ENCODE measurements at regions not wholly inside any gene's neighbourhood (a gene's known extent, or its start where the extent isn't known, plus 50 kb on each side); places are given as distances from the start of the nearest gene placed in this dataset.

DNA sequence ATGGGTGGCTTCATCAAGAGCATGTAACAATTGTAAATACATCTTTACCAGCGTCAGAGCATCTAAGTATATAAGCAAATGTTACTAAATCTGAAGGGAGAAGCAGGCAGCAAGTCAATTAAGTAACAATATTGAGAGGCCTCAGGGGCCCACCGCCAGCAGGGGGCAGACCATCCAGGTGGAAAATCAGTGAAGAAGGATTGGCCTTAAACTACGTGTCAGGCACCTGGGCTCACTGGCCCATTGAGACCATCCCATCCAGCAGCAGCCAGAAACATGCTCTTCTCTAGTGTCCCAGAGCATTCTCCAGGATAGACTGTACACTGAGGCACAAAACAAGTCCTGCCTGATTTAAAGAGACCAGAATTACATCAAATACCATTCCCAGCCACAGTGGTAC, 96.2 kb upstream of the SNTG2 start:
- Histone ChIP-seq H3K79me2 (ENCODE audit: control insufficient read depth, insufficient read depth, low read length, poor library complexity) (no peaks in the 10 kb centered on the region), H3K4me2 (ENCODE audit: low read length) (no peak overlapping the region), H3K9me3 (ENCODE audit: insufficient read depth, low read depth, low read length) (peaks cover 3% of the 10 kb centered on the region), H3K79me1 (ENCODE audit: low read length) (no peaks in the 10 kb centered on the region), H3K14ac (ENCODE audit: low read length) (no peak overlapping the region), H3K18ac (ENCODE audit: low read length) (no peak overlapping the region), H2BK12ac (ENCODE audit: low read length) (no peak overlapping the region), H3K4me3 (ENCODE audit: low read depth, low read length) (no peak overlapping the region), H4K12ac (ENCODE audit: low read depth, low read length) (no peak overlapping the region), H4K91ac (ENCODE audit: low read depth, low read length) (no peak overlapping the region), H3K4ac (ENCODE audit: low read depth, low read length) (no peak overlapping the region), H2AFZ (ENCODE audit: insufficient read depth, low read length, poor library complexity) (no peak overlapping the region), H3K4me1 (ENCODE audit: control insufficient read depth in 1 of 2, insufficient read depth in 2 of 2, low read length in 2 of 2) (no peaks in the 10 kb centered on the region), H3K23ac (ENCODE audit: low read length) (no peak overlapping the region), H2AK5ac (ENCODE audit: low read length) (no peak overlapping the region), H3K36me3 (ENCODE audit: control insufficient read depth in 1 of 2, insufficient read depth in 2 of 2, low read length in 2 of 2) (no peaks in the 10 kb centered on the region), H3K27me3 (ENCODE audit: insufficient read depth, low read length) (no peaks in the 10 kb centered on the region), H3K9ac (ENCODE audit: low read length) (no peak overlapping the region), H2BK120ac (ENCODE audit: insufficient read depth, low read length, poor library complexity) (no peak overlapping the region), H4K8ac (ENCODE audit: low read depth, low read length) (no peak overlapping the region), H3K27ac (ENCODE audit: low read depth, low read length) (no peak overlapping the region), H2BK5ac (ENCODE audit: low read depth, low read length, poor library complexity) (no peak overlapping the region)
- WGBS (ENCODE audit: extremely low coverage, insufficient coverage, insufficient read length) = no CpG with 5 or more reads among the region's 3 CpGs
- peak in 1 of 2 donors; percentile 60 for DNase-seq

DNA sequence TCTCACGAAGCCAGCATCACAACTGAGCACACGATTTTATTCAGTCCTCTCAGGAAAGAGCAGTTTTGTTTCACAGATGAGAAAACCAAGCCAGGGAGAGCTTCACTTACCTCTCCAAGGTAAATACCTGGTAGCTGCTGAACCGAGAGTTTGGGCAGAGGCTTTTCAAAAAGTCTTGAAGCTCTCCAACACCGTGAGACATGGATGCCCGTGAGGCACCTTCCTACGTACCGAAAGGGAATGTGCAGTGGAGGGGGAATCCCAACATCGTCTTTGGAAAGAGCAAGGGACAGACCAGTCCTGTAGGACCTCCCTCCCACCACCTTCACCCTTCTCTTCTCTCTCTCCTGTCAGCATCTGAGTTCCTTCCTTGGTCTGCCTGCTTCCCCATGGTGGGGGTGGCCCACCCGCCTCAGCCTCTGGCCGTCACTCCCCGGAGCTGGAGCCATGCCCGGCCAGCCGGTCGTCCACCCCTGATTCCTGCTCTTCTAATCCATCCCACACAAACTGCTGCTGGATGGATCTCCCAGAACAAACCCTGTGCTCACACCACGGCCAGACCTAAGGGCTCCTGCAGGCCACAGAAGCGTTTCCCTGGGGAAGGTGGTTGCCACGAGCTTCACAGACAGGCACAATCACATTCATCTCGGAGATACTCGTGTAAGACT, 97.3 kb upstream of the SNTG2 start:
- Histone ChIP-seq H2AFZ (ENCODE audit: insufficient read depth, low read length, poor library complexity) (no peak overlapping the region), H3K79me1 (ENCODE audit: low read length) (no peaks in the 10 kb centered on the region), H3K27ac (ENCODE audit: low read depth, low read length) (no peak overlapping the region), H3K4me2 (ENCODE audit: low read length) (no peak overlapping the region), H3K36me3 (ENCODE audit: control insufficient read depth in 1 of 2, insufficient read depth in 2 of 2, low read length in 2 of 2) (no peaks in the 10 kb centered on the region), H3K23ac (ENCODE audit: low read length) (no peak overlapping the region), H4K12ac (ENCODE audit: low read depth, low read length) (no peak overlapping the region), H3K14ac (ENCODE audit: low read length) (no peak overlapping the region), H2AK5ac (ENCODE audit: low read length) (no peak overlapping the region), H3K4ac (ENCODE audit: low read depth, low read length) (no peak overlapping the region), H4K8ac (ENCODE audit: low read depth, low read length) (no peak overlapping the region), H3K27me3 (ENCODE audit: insufficient read depth, low read length) (no peaks in the 10 kb centered on the region), H3K4me1 (ENCODE audit: control insufficient read depth in 1 of 2, insufficient read depth in 2 of 2, low read length in 2 of 2) (no peaks in the 10 kb centered on the region), H2BK5ac (ENCODE audit: low read depth, low read length, poor library complexity) (no peak overlapping the region), H2BK12ac (ENCODE audit: low read length) (no peak overlapping the region), H3K9ac (ENCODE audit: low read length) (no peak overlapping the region), H4K91ac (ENCODE audit: low read depth, low read length) (no peak overlapping the region), H2BK120ac (ENCODE audit: insufficient read depth, low read length, poor library complexity) (no peak overlapping the region), H3K4me3 (ENCODE audit: low read depth, low read length) (no peak overlapping the region), H3K9me3 (ENCODE audit: insufficient read depth, low read depth, low read length) (peaks cover 3% of the 10 kb centered on the region), H3K79me2 (ENCODE audit: control insufficient read depth, insufficient read depth, low read length, poor library complexity) (no peaks in the 10 kb centered on the region), H3K18ac (ENCODE audit: low read length) (no peak overlapping the region)
- no peak for DNase-seq
- no CpG with 5 or more reads among the region's 19 CpGs for WGBS (ENCODE audit: extremely low coverage, insufficient coverage, insufficient read length)

DNA sequence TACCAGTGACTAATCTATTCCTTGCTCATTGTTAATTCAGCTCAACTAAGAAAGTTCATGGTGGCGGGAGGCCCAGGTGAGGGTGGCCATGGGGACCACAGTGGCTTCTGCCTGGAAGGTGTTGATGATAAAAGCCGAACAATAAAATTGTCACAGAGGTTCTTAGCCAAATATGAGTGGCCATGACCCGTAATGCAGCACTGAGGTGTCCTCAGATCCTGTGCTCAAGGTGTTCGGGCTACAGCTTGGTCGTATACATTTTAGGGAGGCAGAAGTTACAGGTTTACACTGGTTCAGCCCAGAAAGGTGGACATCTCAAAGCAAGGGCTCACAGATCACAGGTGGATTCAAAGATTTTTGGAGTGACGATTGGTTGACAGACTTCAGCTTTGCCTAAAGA, 98.5 kb upstream of the SNTG2 start:
- Histone ChIP-seq H3K27ac (ENCODE audit: low read depth, low read length) (no peak overlapping the region), H3K18ac (ENCODE audit: low read length) (no peak overlapping the region), H3K27me3 (ENCODE audit: insufficient read depth, low read length) (no peaks in the 10 kb centered on the region), H4K91ac (ENCODE audit: low read depth, low read length) (no peak overlapping the region), H2AFZ (ENCODE audit: insufficient read depth, low read length, poor library complexity) (no peak overlapping the region), H3K4me1 (ENCODE audit: control insufficient read depth in 1 of 2, insufficient read depth in 2 of 2, low read length in 2 of 2) (no peaks in the 10 kb centered on the region), H2BK120ac (ENCODE audit: insufficient read depth, low read length, poor library complexity) (no peak overlapping the region), H2BK5ac (ENCODE audit: low read depth, low read length, poor library complexity) (no peak overlapping the region), H3K4me2 (ENCODE audit: low read length) (no peak overlapping the region), H2BK12ac (ENCODE audit: low read length) (no peak overlapping the region), H3K4ac (ENCODE audit: low read depth, low read length) (no peak overlapping the region), H3K9ac (ENCODE audit: low read length) (no peak overlapping the region), H3K36me3 (ENCODE audit: control insufficient read depth in 1 of 2, insufficient read depth in 2 of 2, low read length in 2 of 2) (no peaks in the 10 kb centered on the region), H2AK5ac (ENCODE audit: low read length) (no peak overlapping the region), H3K79me1 (ENCODE audit: low read length) (no peaks in the 10 kb centered on the region), H4K12ac (ENCODE audit: low read depth, low read length) (no peak overlapping the region), H3K4me3 (ENCODE audit: low read depth, low read length) (no peak overlapping the region), H3K23ac (ENCODE audit: low read length) (no peak overlapping the region), H4K8ac (ENCODE audit: low read depth, low read length) (no peak overlapping the region), H3K14ac (ENCODE audit: low read length) (no peak overlapping the region), H3K79me2 (ENCODE audit: control insufficient read depth, insufficient read depth, low read length, poor library complexity) (no peaks in the 10 kb centered on the region), H3K9me3 (ENCODE audit: insufficient read depth, low read depth, low read length) (peaks cover 5% of the 10 kb centered on the region)
- DNase-seq = no peak
- no CpG with 5 or more reads among the region's 6 CpGs for WGBS (ENCODE audit: extremely low coverage, insufficient coverage, insufficient read length)

DNA sequence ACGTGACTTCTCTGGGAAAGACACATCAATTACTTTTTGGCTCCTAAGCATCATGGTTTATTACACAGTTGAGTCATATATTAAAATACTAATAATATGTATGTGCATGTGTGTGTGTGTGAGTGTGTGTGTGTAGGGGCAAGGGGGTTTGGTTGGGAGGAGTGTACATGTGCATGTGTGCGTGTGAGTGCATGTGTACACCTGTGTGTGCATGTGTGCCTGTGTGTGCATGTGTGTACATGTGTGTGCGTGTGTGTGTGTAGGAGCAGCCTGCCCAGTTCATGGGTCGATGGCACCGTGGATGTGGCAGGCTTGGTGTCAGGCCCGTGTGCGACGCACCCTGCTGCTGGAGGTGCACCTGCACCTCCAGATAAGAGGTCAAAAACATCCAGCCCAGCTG, 99.0 kb upstream of the SNTG2 start:
- Histone ChIP-seq H2AFZ (ENCODE audit: insufficient read depth, low read length, poor library complexity) (no peak overlapping the region), H3K23ac (ENCODE audit: low read length) (no peak overlapping the region), H2BK5ac (ENCODE audit: low read depth, low read length, poor library complexity) (no peak overlapping the region), H3K18ac (ENCODE audit: low read length) (no peak overlapping the region), H3K27ac (ENCODE audit: low read depth, low read length) (no peak overlapping the region), H4K91ac (ENCODE audit: low read depth, low read length) (no peak overlapping the region), H2BK12ac (ENCODE audit: low read length) (no peak overlapping the region), H3K9ac (ENCODE audit: low read length) (no peak overlapping the region), H3K27me3 (ENCODE audit: insufficient read depth, low read length) (no peaks in the 10 kb centered on the region), H3K4me3 (ENCODE audit: low read depth, low read length) (no peak overlapping the region), H4K8ac (ENCODE audit: low read depth, low read length) (no peak overlapping the region), H3K4ac (ENCODE audit: low read depth, low read length) (no peak overlapping the region), H3K4me1 (ENCODE audit: control insufficient read depth in 1 of 2, insufficient read depth in 2 of 2, low read length in 2 of 2) (no peaks in the 10 kb centered on the region), H3K4me2 (ENCODE audit: low read length) (no peak overlapping the region), H3K14ac (ENCODE audit: low read length) (no peak overlapping the region), H3K79me2 (ENCODE audit: control insufficient read depth, insufficient read depth, low read length, poor library complexity) (no peaks in the 10 kb centered on the region), H3K36me3 (ENCODE audit: control insufficient read depth in 1 of 2, insufficient read depth in 2 of 2, low read length in 2 of 2) (no peaks in the 10 kb centered on the region), H2BK120ac (ENCODE audit: insufficient read depth, low read length, poor library complexity) (no peak overlapping the region), H3K79me1 (ENCODE audit: low read length) (no peaks in the 10 kb centered on the region), H3K9me3 (ENCODE audit: insufficient read depth, low read depth, low read length) (peaks cover 4% of the 10 kb centered on the region), H2AK5ac (ENCODE audit: low read length) (no peak overlapping the region), H4K12ac (ENCODE audit: low read depth, low read length) (no peak overlapping the region)
- no peak for DNase-seq
- no CpG with 5 or more reads among the region's 8 CpGs for WGBS (ENCODE audit: extremely low coverage, insufficient coverage, insufficient read length)

Measured in trophoblast cell (in vitro differentiated cells and primary cell).